ENCODE measurements at regions not wholly inside any gene's neighbourhood (a gene's known extent, or its start where the extent isn't known, plus 50 kb on each side); places are given as distances from the start of the nearest gene placed in this dataset.

DNA sequence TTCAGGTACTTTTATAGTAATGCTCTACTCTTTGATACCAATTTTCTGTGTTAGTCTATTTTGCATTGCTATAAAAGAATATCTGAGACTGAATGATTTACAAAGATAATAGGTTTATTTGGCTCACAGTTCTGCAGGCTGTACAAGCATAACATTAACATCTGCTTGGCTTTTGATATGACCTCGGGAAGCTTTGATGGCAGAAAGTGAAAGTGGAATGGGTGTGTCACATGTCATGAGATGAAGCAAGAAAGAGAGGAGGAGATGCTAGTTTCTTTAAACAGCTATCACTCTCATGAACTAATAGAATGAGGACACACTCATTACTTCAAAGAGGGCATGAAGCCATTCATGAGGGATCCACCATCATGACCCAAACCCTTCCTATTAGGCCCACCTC lies 270.9 kb upstream of the IL12B start:
- Histone ChIP-seq H3K27ac (no peak overlapping the region), H3K4me1 (no peaks in the 10 kb centered on the region), H3K27me3 (ENCODE audit: insufficient read depth in 3 of 3, low read length in 2 of 3) (no peaks in the 10 kb centered on the region), H3K36me3 (ENCODE audit: insufficient read depth in 1 of 2, low read depth in 1 of 2) (no peaks in the 10 kb centered on the region), H3K4me3 (no peak overlapping the region), H3K9me3 (no peaks in the 10 kb centered on the region)
- intact Hi-C loops (cut with DNase I): no loop called here
- ATAC-seq (no peak), DNase-seq (no peak)
- no peak for TF ChIP-seq CTCF (IDR thresholded peaks at IDR 0.05)
- WGBS, 3 donors: 13 to 25% (median 16%) methylated on average over 1 of the region's 1 CpG

- H3K27ac ChIP-seq: no peak overlapping the region
- intact Hi-C loops (cut with DNase I): no loop called here
- no peaks in the 10 kb centered on the region for H3K27me3 ChIP-seq (ENCODE audit: insufficient read depth in 3 of 3, low read length in 2 of 3)
- DNase-seq (no peak), ATAC-seq (no peak)
- no peaks in the 10 kb centered on the region for H3K9me3 ChIP-seq
- TF ChIP-seq CTCF (IDR thresholded peaks at IDR 0.05): no peak
- 91 to 96% (median 95%) methylated on average over 2 of the region's 2 CpGs for WGBS, 3 donors
- H3K4me1 ChIP-seq: no peaks in the 10 kb centered on the region
- no peaks in the 10 kb centered on the region for H3K36me3 ChIP-seq (ENCODE audit: insufficient read depth in 1 of 2, low read depth in 1 of 2)
- H3K4me3 ChIP-seq: no peak overlapping the region
Observed at GRCh38 chr5:159602434-159602833, 272.1 kb upstream of the IL12B start.

DNA sequence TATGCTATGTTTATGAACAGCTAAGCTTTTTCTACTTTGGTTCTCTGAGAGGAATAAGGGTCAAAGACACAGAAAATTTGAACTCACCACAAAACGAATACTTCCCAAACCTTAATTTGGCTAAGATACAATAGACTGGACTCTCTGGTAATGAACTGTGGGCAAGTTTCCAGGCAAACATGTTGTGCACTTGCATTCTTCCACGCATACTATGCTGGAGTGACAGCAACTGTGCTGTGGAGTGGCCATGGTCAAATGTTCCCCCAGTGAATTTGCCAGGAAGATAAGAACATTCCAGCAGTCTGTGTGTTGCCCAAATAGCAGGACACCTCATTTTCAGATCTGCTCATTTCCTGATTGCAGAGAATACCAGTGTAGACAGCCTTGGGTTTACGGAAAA lies 275.3 kb upstream of the IL12B start:
- intact Hi-C loops (cut with DNase I): no loop called here
- no peaks in the 10 kb centered on the region for H3K4me1 ChIP-seq
- no peaks in the 10 kb centered on the region for H3K36me3 ChIP-seq (ENCODE audit: insufficient read depth in 1 of 2, low read depth in 1 of 2)
- WGBS, 3 donors: 33 to 40% (median 36%) methylated on average over 3 of the region's 3 CpGs
- H3K27me3 ChIP-seq (ENCODE audit: insufficient read depth in 3 of 3, low read length in 2 of 3): no peaks in the 10 kb centered on the region
- no peaks in the 10 kb centered on the region for H3K9me3 ChIP-seq
- no peak for ATAC-seq
- H3K4me3 ChIP-seq: no peak overlapping the region
- no peak for DNase-seq
- no peak for TF ChIP-seq CTCF (IDR thresholded peaks at IDR 0.05)
- no peak overlapping the region for H3K27ac ChIP-seq

GRCh38 chr5:159609359-159609758 lies 279.1 kb upstream of the IL12B start:
- Histone ChIP-seq H3K27me3 (ENCODE audit: insufficient read depth in 3 of 3, low read length in 2 of 3) (no peaks in the 10 kb centered on the region), H3K27ac (no peak overlapping the region), H3K36me3 (ENCODE audit: insufficient read depth in 1 of 2, low read depth in 1 of 2) (no peaks in the 10 kb centered on the region), H3K4me3 (no peak overlapping the region), H3K9me3 (no peaks in the 10 kb centered on the region), H3K4me1 (no peaks in the 10 kb centered on the region)
- intact Hi-C loops (cut with DNase I): no loop called here
- 82 to 88% (median 84%) methylated on average over 4 of the region's 4 CpGs for WGBS, 3 donors
- ATAC-seq (no peak), DNase-seq (no peak)
- TF ChIP-seq CTCF (IDR thresholded peaks at IDR 0.05): no peak

- H3K4me3 ChIP-seq: no peak overlapping the region
- ATAC-seq (no peak), DNase-seq (no peak)
- intact Hi-C loops (cut with DNase I): no loop called here
- TF ChIP-seq CTCF (IDR thresholded peaks at IDR 0.05): no peak
- no peaks in the 10 kb centered on the region for H3K4me1 ChIP-seq
- WGBS, 3 donors: 92 to 97% (median 96%) methylated on average over 2 of the region's 2 CpGs
- no peaks in the 10 kb centered on the region for H3K9me3 ChIP-seq
- no peak overlapping the region for H3K27ac ChIP-seq
- no peaks in the 10 kb centered on the region for H3K36me3 ChIP-seq (ENCODE audit: insufficient read depth in 1 of 2, low read depth in 1 of 2)
- no peaks in the 10 kb centered on the region for H3K27me3 ChIP-seq (ENCODE audit: insufficient read depth in 3 of 3, low read length in 2 of 3)
Observed at GRCh38 chr5:159610966-159611579, 280.8 kb upstream of the IL12B start.
